Panc1 (cell line): ENCODE measurements at regions not wholly inside any gene's neighbourhood (a gene's known extent, or its start where the extent isn't known, plus 50 kb on each side); places are given as distances from the start of the nearest gene placed in this dataset.

Experiments
- POLR2AphosphoS5 ChIP-seq: IDR thresholded peaks from 2 replicates; pipeline ENCODE4 v1.6.1; 2012; ENCODE audit warnings: mild to moderate bottlenecking, low read depth, low read length, moderate library complexity
- REST ChIP-seq, 2 experiments: IDR thresholded peaks; 2 replicates each; pipeline ENCODE4 v1.6.1; 2011 to 2012; ENCODE audit warnings: low read depth in 2 of 2, control low read depth in 1 of 2, low read length in 1 of 2, mild to moderate bottlenecking in 1 of 2, moderate library complexity in 1 of 2; ENCODE audit not compliant: insufficient read depth in 1 of 2
- SIN3A ChIP-seq: IDR thresholded peaks from 2 replicates; pipeline ENCODE4 v1.6.1; 2012; ENCODE audit warnings: low read depth, mild to moderate bottlenecking, low read length, moderate library complexity, borderline replicate concordance; ENCODE audit not compliant: insufficient read depth
- TCF7L2 ChIP-seq: IDR thresholded peaks from 2 replicates; pipeline ENCODE4 v1.6.1; 2011; ENCODE audit warnings: mild to moderate bottlenecking, low read depth, low read length, inconsistent platforms
- TF ChIP-seq, protein P1 (sequence below): fragments of 450-650 bp; IDR thresholded peaks from 2 replicates; pipeline ENCODE4 v1.5.1; 2017; ENCODE audit warnings: mild to moderate bottlenecking

- TF ChIP-seq, protein P1, sequence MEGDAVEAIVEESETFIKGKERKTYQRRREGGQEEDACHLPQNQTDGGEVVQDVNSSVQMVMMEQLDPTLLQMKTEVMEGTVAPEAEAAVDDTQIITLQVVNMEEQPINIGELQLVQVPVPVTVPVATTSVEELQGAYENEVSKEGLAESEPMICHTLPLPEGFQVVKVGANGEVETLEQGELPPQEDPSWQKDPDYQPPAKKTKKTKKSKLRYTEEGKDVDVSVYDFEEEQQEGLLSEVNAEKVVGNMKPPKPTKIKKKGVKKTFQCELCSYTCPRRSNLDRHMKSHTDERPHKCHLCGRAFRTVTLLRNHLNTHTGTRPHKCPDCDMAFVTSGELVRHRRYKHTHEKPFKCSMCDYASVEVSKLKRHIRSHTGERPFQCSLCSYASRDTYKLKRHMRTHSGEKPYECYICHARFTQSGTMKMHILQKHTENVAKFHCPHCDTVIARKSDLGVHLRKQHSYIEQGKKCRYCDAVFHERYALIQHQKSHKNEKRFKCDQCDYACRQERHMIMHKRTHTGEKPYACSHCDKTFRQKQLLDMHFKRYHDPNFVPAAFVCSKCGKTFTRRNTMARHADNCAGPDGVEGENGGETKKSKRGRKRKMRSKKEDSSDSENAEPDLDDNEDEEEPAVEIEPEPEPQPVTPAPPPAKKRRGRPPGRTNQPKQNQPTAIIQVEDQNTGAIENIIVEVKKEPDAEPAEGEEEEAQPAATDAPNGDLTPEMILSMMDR, result no peak
- TF ChIP-seq SIN3A (no peak), POLR2AphosphoS5 (no peak), REST (IDR thresholded peaks at IDR 0.05; ENCODE audit: insufficient read depth in 1 of 2, low read depth in 2 of 2, low read length in 1 of 2) (no peak), TCF7L2 (no peak)
These were observed 619.6 kb upstream of the TMEFF2 start for GRCh38 chr2:192814376-192814775.
